PFSK-1 (cell line): ENCODE measurements at regions not wholly inside any gene's neighbourhood (a gene's known extent, or its start where the extent isn't known, plus 50 kb on each side); places are given as distances from the start of the nearest gene placed in this dataset.

Experiments
- FOXP2 ChIP-seq: optimal IDR thresholded peaks from 2 replicates; pipeline ENCODE3; 2011; ENCODE audit warnings: borderline replicate concordance, control low read depth, inconsistent platforms; ENCODE audit not compliant: insufficient read depth; ENCODE audit errors: extremely low read length, extremely low read depth
- POLR2AphosphoS5 ChIP-seq: IDR thresholded peaks from 2 replicates; pipeline ENCODE4 v1.6.1; 2012; ENCODE audit warnings: low read depth, mild to moderate bottlenecking, control low read depth, low read length, moderate library complexity
- REST ChIP-seq, 2 experiments: IDR thresholded peaks; 2 replicates each; pipeline versions ENCODE4 v1.6.1 to v1.8.0; 2011 to 2012; ENCODE audit warnings: low read depth in 2 of 2, low read length in 2 of 2, control low read depth in 1 of 2, inconsistent platforms in 1 of 2, mild to moderate bottlenecking in 1 of 2, moderate library complexity in 1 of 2; ENCODE audit not compliant: insufficient read depth in 1 of 2
- SIN3A ChIP-seq: IDR thresholded peaks from 2 replicates; pipeline ENCODE4 v1.6.1; 2012; ENCODE audit warnings: mild to moderate bottlenecking, low read length, moderate library complexity, borderline replicate concordance; ENCODE audit not compliant: insufficient read depth
- TAF1 ChIP-seq: IDR thresholded peaks from 2 replicates; pipeline ENCODE4 v1.6.1; 2012; ENCODE audit warnings: low read length, control low read depth, borderline replicate concordance; ENCODE audit not compliant: insufficient read depth

- TF ChIP-seq POLR2AphosphoS5 = no peak
- no peak for TF ChIP-seq REST (IDR thresholded peaks at IDR 0.05; ENCODE audit: insufficient read depth in 1 of 2, low read depth in 2 of 2, low read length in 2 of 2)
- no peak for TF ChIP-seq SIN3A
- no peak for TF ChIP-seq TAF1
- no peak for TF ChIP-seq FOXP2
Observed at GRCh38 chr9:13364271-13365000, 84.9 kb upstream of the MPDZ start.

- TF ChIP-seq TAF1 (no peak), FOXP2 (no peak), REST (IDR thresholded peaks at IDR 0.05; ENCODE audit: insufficient read depth in 1 of 2, low read depth in 2 of 2, low read length in 2 of 2) (no peak), SIN3A (no peak), POLR2AphosphoS5 (no peak)
Observed at GRCh38 chr9:13361076-13361475, 81.6 kb upstream of the MPDZ start.

GRCh38 chr9:13360188-13360587 is 80.7 kb upstream of the MPDZ start:
- TF ChIP-seq REST (IDR thresholded peaks at IDR 0.05; ENCODE audit: insufficient read depth in 1 of 2, low read depth in 2 of 2, low read length in 2 of 2) (no peak), SIN3A (no peak), TAF1 (no peak), FOXP2 (no peak), POLR2AphosphoS5 (no peak)

- TF ChIP-seq POLR2AphosphoS5 = no peak
- no peak for TF ChIP-seq REST (IDR thresholded peaks at IDR 0.05; ENCODE audit: insufficient read depth in 1 of 2, low read depth in 2 of 2, low read length in 2 of 2)
- no peak for TF ChIP-seq SIN3A
- TF ChIP-seq FOXP2 = no peak
- TF ChIP-seq TAF1 = no peak
Observed at GRCh38 chr9:13358128-13358527, 78.6 kb upstream of the MPDZ start.

- TF ChIP-seq TAF1 (no peak), REST (IDR thresholded peaks at IDR 0.05; ENCODE audit: insufficient read depth in 1 of 2, low read depth in 2 of 2, low read length in 2 of 2) (no peak), POLR2AphosphoS5 (no peak), FOXP2 (no peak), SIN3A (no peak)
Observed at GRCh38 chr9:13354733-13355132, 75.2 kb upstream of the MPDZ start.
